K562 (cell line): ENCODE measurements at regions not wholly inside any gene's neighbourhood (a gene's known extent, or its start where the extent isn't known, plus 50 kb on each side); places are given as distances from the start of the nearest gene placed in this dataset.
"Not testable (repeated sequence)": the region's sequence is repeated elsewhere in the genome, so short reads cannot be mapped to it uniquely, and the experiment has no call there.

Experiments
- ATAC-seq: fragments of 200-7000 bp; cut with Tn5 transposase; 3 replicates; pipeline ENCODE4 v1.9.1; 2020; ENCODE audit warnings: moderate library complexity
- BruUV-seq: library from RNA; stranded (reverse); fragments of 400-500 nt; replicated peaks from 2 replicates; lab custom pipeline; 2021; lab: Mats Ljungman, UMichigan
- CTCF ChIA-PET: fragments of 300-600 bp; formaldehyde crosslinking; extraction: SDS; loops from one replicate; lab custom pipeline; 2021; ENCODE audit warnings: low intra/inter-chr PET ratio; lab: Yijun Ruan, JAX
- POLR2A ChIA-PET: fragments of 300-600, 350-650 bp; sonication (Branson Sonifier 250); formaldehyde crosslinking; extraction: SDS; loops from one replicate; lab custom pipeline; 2021; ENCODE audit warnings: antibody characterized with exemption, inconsistent platforms; lab: Yijun Ruan, JAX
- DNase-seq, 4 experiments: peaks; one replicate each; pipeline versions ENCODE4 v3.0.0 to v3.0.0-alpha.2; 2011 to 2018; ENCODE audit warnings: low spot score in 3 of 4, mixed read lengths in 3 of 4; ENCODE audit errors: extremely low read depth in 1 of 4
- FAIRE-seq: peaks from 2 replicates; lab custom pipeline; 2011; peaks lifted over from hg19 to GRCh38; lab: Jason Lieb, UNC
- H2AFZ ChIP-seq: 2 replicates; pipeline ENCODE4 v1.6.0; 2011; ENCODE audit warnings: low read depth, low read length, control low read depth, inconsistent platforms
- H3K27ac ChIP-seq: fragments of 200-600 bp; 3 replicates; pipeline ENCODE4 v1.8.0; 2011; ENCODE audit warnings: low read depth, mild to moderate bottlenecking, control low read depth, inconsistent platforms, low read length, moderate library complexity, mixed read lengths; ENCODE audit errors: extremely low read depth
- H3K27me3 ChIP-seq, 2 experiments: fragments of 300-600 bp in 1 of 2; 2 replicates in 1 of 2; 3 replicates in 1 of 2; pipeline versions ENCODE4 v1.6.0 to v1.8.0; 2011; ENCODE audit warnings: inconsistent platforms in 2 of 2, low read length in 2 of 2, mild to moderate bottlenecking in 1 of 2, mixed read lengths in 1 of 2, moderate library complexity in 1 of 2; ENCODE audit not compliant: control insufficient read depth in 2 of 2, insufficient read depth in 2 of 2
- H3K36me3 ChIP-seq: fragments of 300-600 bp; 3 replicates; pipeline ENCODE4 v1.8.0; 2011; ENCODE audit warnings: mild to moderate bottlenecking, low read length, inconsistent platforms; ENCODE audit not compliant: control insufficient read depth, insufficient read depth
- H3K4me1 ChIP-seq, 2 experiments: fragments of 200-600 bp in 1 of 2; replicated peaks in 1 of 2; 2 replicates in 1 of 2; 3 replicates in 1 of 2; pipeline versions ENCODE4 v1.5.1 to v1.8.0; 2011; ENCODE audit warnings: inconsistent platforms in 2 of 2, low read length in 2 of 2, mild to moderate bottlenecking in 1 of 2, mixed read lengths in 1 of 2, moderate library complexity in 1 of 2; ENCODE audit not compliant: control insufficient read depth in 2 of 2, insufficient read depth in 2 of 2
- H3K4me2 ChIP-seq: 2 replicates; pipeline ENCODE4 v1.6.1; 2011; ENCODE audit warnings: low read length, control low read depth, inconsistent platforms, mixed read lengths; ENCODE audit not compliant: insufficient read depth
- H3K4me3 ChIP-seq: fragments of 200-600 bp; sonication (generic), shearing (Covaris generic); 2 replicates; pipeline ENCODE4 v1.5.1; 2016; ENCODE audit warnings: control low read depth, inconsistent platforms
- H3K79me2 ChIP-seq: fragments of 200-600 bp; 3 replicates; pipeline ENCODE4 v1.8.0; 2011; ENCODE audit warnings: low read length, inconsistent platforms; ENCODE audit not compliant: control insufficient read depth, insufficient read depth
- H3K9ac ChIP-seq, 2 experiments: 2 replicates each; pipeline versions ENCODE4 v1.6.0 to v1.6.1; 2011; ENCODE audit warnings: low read depth in 2 of 2, low read length in 2 of 2, control low read depth in 1 of 2, inconsistent platforms in 1 of 2, mild to moderate bottlenecking in 1 of 2, mixed read lengths in 1 of 2; ENCODE audit not compliant: insufficient read depth in 1 of 2
- H3K9me1 ChIP-seq: one replicate; pipeline ENCODE4 v1.6.0; 2011; ENCODE audit warnings: inconsistent platforms, mild to moderate bottlenecking, low read length, moderate library complexity; ENCODE audit not compliant: control insufficient read depth, insufficient read depth
- H3K9me3 ChIP-seq: replicated peaks from 2 replicates; pipeline ENCODE4 v1.5.1; 2011; ENCODE audit warnings: low read depth, low read length, inconsistent platforms; ENCODE audit not compliant: control insufficient read depth, insufficient read depth
- H4K20me1 ChIP-seq: replicated peaks from 2 replicates; pipeline ENCODE4 v1.6.1; 2011; ENCODE audit warnings: low read length, inconsistent platforms, mixed read lengths; ENCODE audit not compliant: control insufficient read depth, insufficient read depth
- WGBS: fragments of 100-300 bp; shearing (Covaris generic); methylation state at CpG from one replicate; pipeline ENCODE4 v1.1.6; 2016; ENCODE audit warnings: low coverage, mixed read lengths; ENCODE audit not compliant: insufficient coverage; ENCODE audit errors: missing lambda C conversion rate; 5-methylcytosine and 5-hydroxymethylcytosine counted together
- in situ Hi-C: fragments of 300-500 bp; cut with MboI; formaldehyde crosslinking; loops from 4 replicates; pipeline ENCODE4 v1.15.0; 2018; ENCODE audit warnings: inconsistent platforms, mixed read lengths
- intact Hi-C: fragments of 100-400 bp; cut with micrococcal nuclease; formaldehyde crosslinking; loops from 2 replicates; pipeline ENCODE4 v1.14.2; 2022

GRCh38 chrX:115840729-115841409 is 279.9 kb downstream of the PLS3 start:
- CTCF ChIA-PET, ATAC-seq, H4K20me1 ChIP-seq, H3K4me1 ChIP-seq, H2AFZ ChIP-seq, H3K4me2 ChIP-seq, H3K79me2 ChIP-seq, H3K9ac ChIP-seq, H3K9me1 ChIP-seq, DNase-seq, BruUV-seq, intact Hi-C loops, POLR2A ChIA-PET, H3K9me3 ChIP-seq, FAIRE-seq, H3K36me3 ChIP-seq, H3K27ac ChIP-seq, in situ Hi-C loops, H3K4me3 ChIP-seq, H3K27me3 ChIP-seq: not testable (repeated sequence)
- no CpG with 5 or more reads among the region's 33 CpGs for WGBS

DNA sequence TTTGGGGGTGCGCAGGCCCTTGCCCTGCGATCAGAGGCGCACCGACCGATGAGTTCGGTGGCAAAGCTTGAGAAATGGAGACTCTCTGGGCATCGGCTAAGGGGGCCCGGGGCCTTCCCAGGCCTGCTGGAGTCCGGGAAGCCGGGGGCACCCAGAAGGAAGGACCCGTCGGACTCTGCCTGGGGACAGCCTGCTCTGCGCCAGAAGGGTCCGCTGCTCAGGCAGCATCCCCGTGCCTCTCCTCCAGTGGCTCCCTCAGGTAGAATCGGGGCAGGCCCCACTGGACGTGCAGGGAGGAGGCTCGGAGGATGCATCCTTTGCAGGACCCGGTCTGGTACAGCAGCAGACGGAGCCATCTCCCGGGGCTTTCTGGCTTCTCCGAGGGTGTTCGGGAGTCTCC is 290.0 kb downstream of the PLS3 start:
- H3K79me2 ChIP-seq, H3K27ac ChIP-seq, CTCF ChIA-PET, H3K9me1 ChIP-seq, H3K4me1 ChIP-seq, BruUV-seq, intact Hi-C loops, H3K9me3 ChIP-seq, H3K9ac ChIP-seq, ATAC-seq, in situ Hi-C loops, H2AFZ ChIP-seq, POLR2A ChIA-PET, DNase-seq, H3K4me2 ChIP-seq, H4K20me1 ChIP-seq, H3K4me3 ChIP-seq, H3K36me3 ChIP-seq, FAIRE-seq, H3K27me3 ChIP-seq: not testable (repeated sequence)
- WGBS, result no CpG with 5 or more reads among the region's 23 CpGs

DNA sequence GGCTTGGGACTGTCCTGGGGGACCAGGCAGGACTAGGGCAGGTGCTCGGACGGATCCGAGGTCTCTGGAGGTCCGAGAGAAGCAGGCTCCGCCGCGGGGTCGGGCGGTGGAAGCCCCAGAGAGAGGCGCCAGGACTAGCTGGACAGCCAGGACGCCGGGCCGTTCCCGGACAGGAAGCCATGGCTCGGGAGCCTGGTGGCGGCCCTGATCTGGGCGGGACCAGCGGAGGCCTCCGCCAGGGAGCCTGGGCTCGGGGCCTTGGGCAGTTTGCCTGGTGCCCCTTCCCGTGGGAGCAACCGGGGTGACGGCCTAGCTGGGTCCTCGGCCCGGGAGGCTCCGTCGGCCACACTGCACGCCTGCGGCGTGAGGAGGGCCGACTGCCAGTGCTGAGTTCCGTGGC is 292.3 kb downstream of the PLS3 start:
- intact Hi-C loops, BruUV-seq, H3K4me3 ChIP-seq, DNase-seq, in situ Hi-C loops, H2AFZ ChIP-seq, H3K27ac ChIP-seq, H3K27me3 ChIP-seq, CTCF ChIA-PET, H3K9me3 ChIP-seq, H3K9me1 ChIP-seq, H3K4me2 ChIP-seq, POLR2A ChIA-PET, H3K4me1 ChIP-seq, H3K9ac ChIP-seq, H3K36me3 ChIP-seq, ATAC-seq, H3K79me2 ChIP-seq, FAIRE-seq, H4K20me1 ChIP-seq: not testable (repeated sequence)
- no CpG with 5 or more reads among the region's 32 CpGs for WGBS

GRCh38 chrX:115881170-115881569 is 289.4 kb upstream of the AGTR2 start:
- H3K4me1 ChIP-seq, H3K27ac ChIP-seq, H3K4me2 ChIP-seq, ATAC-seq, H3K9ac ChIP-seq, H3K79me2 ChIP-seq, H2AFZ ChIP-seq, DNase-seq, H3K4me3 ChIP-seq, BruUV-seq, intact Hi-C loops, H4K20me1 ChIP-seq, FAIRE-seq, H3K36me3 ChIP-seq, H3K9me3 ChIP-seq, POLR2A ChIA-PET, H3K9me1 ChIP-seq, CTCF ChIA-PET, H3K27me3 ChIP-seq: not testable (repeated sequence)
- WGBS, result no CpG with 5 or more reads among the region's 15 CpGs
- in situ Hi-C loops, result loop anchor here (25.0 kb wide), 1 partner anchor 194 kb away; no protein-coding TSS in a partner anchor
